ENCODE measurements at regions not wholly inside any gene's neighbourhood (a gene's known extent, or its start where the extent isn't known, plus 50 kb on each side); places are given as distances from the start of the nearest gene placed in this dataset.

GRCh38 chr11:110035357-110035756, 57.8 kb upstream of the ZC3H12C start:
- Mint-ChIP-seq H3K4me1 (peaks cover 5% of the 10 kb centered on the region), H3K4me3 (no peak overlapping the region), H3K27ac (no peak overlapping the region), H3K36me3 (no peaks in the 10 kb centered on the region), H3K27me3 (ENCODE audit: low read depth) (no peaks in the 10 kb centered on the region), H3K9me3 (no peaks in the 10 kb centered on the region)
- TF ChIP-seq, protein P1, sequence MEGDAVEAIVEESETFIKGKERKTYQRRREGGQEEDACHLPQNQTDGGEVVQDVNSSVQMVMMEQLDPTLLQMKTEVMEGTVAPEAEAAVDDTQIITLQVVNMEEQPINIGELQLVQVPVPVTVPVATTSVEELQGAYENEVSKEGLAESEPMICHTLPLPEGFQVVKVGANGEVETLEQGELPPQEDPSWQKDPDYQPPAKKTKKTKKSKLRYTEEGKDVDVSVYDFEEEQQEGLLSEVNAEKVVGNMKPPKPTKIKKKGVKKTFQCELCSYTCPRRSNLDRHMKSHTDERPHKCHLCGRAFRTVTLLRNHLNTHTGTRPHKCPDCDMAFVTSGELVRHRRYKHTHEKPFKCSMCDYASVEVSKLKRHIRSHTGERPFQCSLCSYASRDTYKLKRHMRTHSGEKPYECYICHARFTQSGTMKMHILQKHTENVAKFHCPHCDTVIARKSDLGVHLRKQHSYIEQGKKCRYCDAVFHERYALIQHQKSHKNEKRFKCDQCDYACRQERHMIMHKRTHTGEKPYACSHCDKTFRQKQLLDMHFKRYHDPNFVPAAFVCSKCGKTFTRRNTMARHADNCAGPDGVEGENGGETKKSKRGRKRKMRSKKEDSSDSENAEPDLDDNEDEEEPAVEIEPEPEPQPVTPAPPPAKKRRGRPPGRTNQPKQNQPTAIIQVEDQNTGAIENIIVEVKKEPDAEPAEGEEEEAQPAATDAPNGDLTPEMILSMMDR (IDR thresholded peaks at IDR 0.05; ENCODE audit: unreplicated experiment): no peak
- no peak for DNase-seq (ENCODE audit: low spot score in 2 of 2, unreplicated experiment in 2 of 2)

DNA sequence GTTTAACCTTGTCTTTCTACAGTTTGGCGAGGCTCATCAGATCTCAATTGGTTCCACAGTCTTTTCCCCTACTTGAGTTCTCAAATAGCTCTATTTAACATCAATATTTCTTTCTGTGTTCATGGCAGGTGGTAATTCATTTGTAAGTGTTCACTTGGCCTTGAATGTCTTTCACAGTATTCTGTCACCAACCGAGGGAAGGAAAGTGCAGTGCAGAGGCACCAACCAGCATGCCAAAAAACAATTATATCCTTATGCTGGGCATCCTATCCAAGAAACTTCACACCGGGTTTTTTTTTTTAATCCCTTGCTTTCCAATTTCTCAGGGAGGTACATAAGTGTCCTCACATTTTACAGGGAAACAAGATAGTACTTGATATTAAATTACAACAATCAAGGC, 55.0 kb upstream of the ZC3H12C start:
- no peak for DNase-seq (ENCODE audit: low spot score in 2 of 2, unreplicated experiment in 2 of 2)
- Mint-ChIP-seq H3K27ac (no peak overlapping the region), H3K36me3 (no peaks in the 10 kb centered on the region), H3K27me3 (ENCODE audit: low read depth) (no peaks in the 10 kb centered on the region), H3K9me3 (no peaks in the 10 kb centered on the region), H3K4me3 (no peak overlapping the region), H3K4me1 (peaks cover under 1% of the 10 kb centered on the region)
- TF ChIP-seq, protein P1 (IDR thresholded peaks at IDR 0.05; ENCODE audit: unreplicated experiment): no peak
